Memory B cell (primary cell): ENCODE measurements at regions not wholly inside any gene's neighbourhood (a gene's known extent, or its start where the extent isn't known, plus 50 kb on each side); places are given as distances from the start of the nearest gene placed in this dataset.

ENCODE experiments used
- ATAC-seq: fragments of 150-1000 bp; cut with Tn5 transposase; 2 replicates; pipeline ENCODE4 v1.10.0; 2021; ENCODE audit warnings: low read depth, mild to moderate bottlenecking, moderate library complexity
- DNase-seq, 2 donors: peaks; one replicate each; pipeline ENCODE4 v3.0.0; 2022; ENCODE audit warnings: low spot score in 2 of 2
- H3K27ac Mint-ChIP-seq: one replicate; pipeline ENCODE4 v1.8.0; 2022; ENCODE audit warnings: mild to moderate bottlenecking, moderate library complexity, mixed read lengths
- H3K27me3 Mint-ChIP-seq: one replicate; pipeline ENCODE4 v1.8.0; 2022; ENCODE audit warnings: mixed read lengths
- H3K36me3 Mint-ChIP-seq: one replicate; pipeline ENCODE4 v1.8.0; 2022; ENCODE audit warnings: mild to moderate bottlenecking, mixed read lengths
- H3K4me1 Mint-ChIP-seq: one replicate; pipeline ENCODE4 v1.8.0; 2022; ENCODE audit warnings: mixed read lengths
- H3K4me3 Mint-ChIP-seq: one replicate; pipeline ENCODE4 v1.8.0; 2022; ENCODE audit warnings: mild to moderate bottlenecking, moderate library complexity, mixed read lengths
- H3K9me3 Mint-ChIP-seq: one replicate; pipeline ENCODE4 v1.8.0; 2022; ENCODE audit warnings: mixed read lengths

GRCh38 chr4:116839826-116840225 lies 245.6 kb downstream of the TRAM1L1 start:
- ATAC-seq (no peak), DNase-seq (no peak)
- H3K27ac Mint-ChIP-seq: no peak overlapping the region
- no peaks in the 10 kb centered on the region for H3K27me3 Mint-ChIP-seq
- H3K36me3 Mint-ChIP-seq: no peaks in the 10 kb centered on the region
- no peaks in the 10 kb centered on the region for H3K4me1 Mint-ChIP-seq
- no peak overlapping the region for H3K4me3 Mint-ChIP-seq
- H3K9me3 Mint-ChIP-seq: peaks cover 2% of the 10 kb centered on the region

GRCh38 chr4:116838609-116839008 lies 246.8 kb downstream of the TRAM1L1 start:
- H3K27me3 Mint-ChIP-seq: no peaks in the 10 kb centered on the region
- no peaks in the 10 kb centered on the region for H3K36me3 Mint-ChIP-seq
- peaks cover 2% of the 10 kb centered on the region for H3K9me3 Mint-ChIP-seq
- H3K27ac Mint-ChIP-seq: no peak overlapping the region
- ATAC-seq (no peak), DNase-seq (no peak)
- no peaks in the 10 kb centered on the region for H3K4me1 Mint-ChIP-seq
- no peak overlapping the region for H3K4me3 Mint-ChIP-seq

GRCh38 chr4:116829187-116829586 lies 256.2 kb downstream of the TRAM1L1 start:
- ATAC-seq (no peak), DNase-seq (no peak)
- Mint-ChIP-seq H3K4me1 (no peaks in the 10 kb centered on the region), H3K4me3 (no peak overlapping the region), H3K27me3 (no peaks in the 10 kb centered on the region), H3K36me3 (no peaks in the 10 kb centered on the region), H3K9me3 (peaks cover 9% of the 10 kb centered on the region), H3K27ac (no peak overlapping the region)

GRCh38 chr4:116824172-116824571 lies 261.2 kb downstream of the TRAM1L1 start:
- peaks cover 3% of the 10 kb centered on the region for H3K9me3 Mint-ChIP-seq
- no peaks in the 10 kb centered on the region for H3K36me3 Mint-ChIP-seq
- no peak for DNase-seq
- ATAC-seq: no peak
- H3K27me3 Mint-ChIP-seq: no peaks in the 10 kb centered on the region
- no peak overlapping the region for H3K4me3 Mint-ChIP-seq
- H3K27ac Mint-ChIP-seq: no peak overlapping the region
- no peaks in the 10 kb centered on the region for H3K4me1 Mint-ChIP-seq

GRCh38 chr4:116811730-116812129 lies 273.6 kb downstream of the TRAM1L1 start:
- no peaks in the 10 kb centered on the region for H3K4me1 Mint-ChIP-seq
- no peaks in the 10 kb centered on the region for H3K36me3 Mint-ChIP-seq
- H3K27me3 Mint-ChIP-seq: no peaks in the 10 kb centered on the region
- ATAC-seq (no peak), DNase-seq (no peak)
- peaks cover 3% of the 10 kb centered on the region for H3K9me3 Mint-ChIP-seq
- no peak overlapping the region for H3K4me3 Mint-ChIP-seq
- H3K27ac Mint-ChIP-seq: no peak overlapping the region

GRCh38 chr4:116796022-116796421 lies 289.4 kb downstream of the TRAM1L1 start:
- H3K36me3 Mint-ChIP-seq: no peaks in the 10 kb centered on the region
- H3K4me3 Mint-ChIP-seq: no peak overlapping the region
- ATAC-seq (no peak), DNase-seq (no peak)
- no peaks in the 10 kb centered on the region for H3K27me3 Mint-ChIP-seq
- H3K9me3 Mint-ChIP-seq: peaks cover 1% of the 10 kb centered on the region
- H3K27ac Mint-ChIP-seq: no peak overlapping the region
- no peaks in the 10 kb centered on the region for H3K4me1 Mint-ChIP-seq

- no peaks in the 10 kb centered on the region for H3K27me3 Mint-ChIP-seq
- no peaks in the 10 kb centered on the region for H3K4me1 Mint-ChIP-seq
- H3K36me3 Mint-ChIP-seq: no peaks in the 10 kb centered on the region
- peaks cover 2% of the 10 kb centered on the region for H3K9me3 Mint-ChIP-seq
- H3K4me3 Mint-ChIP-seq: no peak overlapping the region
- ATAC-seq: no peak
- no peak overlapping the region for H3K27ac Mint-ChIP-seq
- DNase-seq: no peak
Measured at GRCh38 chr4:116788723-116789122, 296.7 kb downstream of the TRAM1L1 start.

GRCh38 chr4:116755051-116755450 lies 330.3 kb downstream of the TRAM1L1 start:
- Mint-ChIP-seq H3K36me3 (no peaks in the 10 kb centered on the region), H3K9me3 (no peaks in the 10 kb centered on the region), H3K4me1 (no peaks in the 10 kb centered on the region), H3K4me3 (no peak overlapping the region), H3K27ac (no peak overlapping the region), H3K27me3 (no peaks in the 10 kb centered on the region)
- ATAC-seq (no peak), DNase-seq (no peak)

- Mint-ChIP-seq H3K4me3 (no peak overlapping the region), H3K36me3 (no peaks in the 10 kb centered on the region), H3K27ac (no peak overlapping the region), H3K4me1 (no peaks in the 10 kb centered on the region), H3K9me3 (peaks cover 1% of the 10 kb centered on the region), H3K27me3 (no peaks in the 10 kb centered on the region)
- ATAC-seq (no peak), DNase-seq (no peak)
Measured at GRCh38 chr4:116752027-116752426, 333.3 kb downstream of the TRAM1L1 start.

- no peak for DNase-seq
- Mint-ChIP-seq H3K27me3 (no peaks in the 10 kb centered on the region), H3K36me3 (no peaks in the 10 kb centered on the region), H3K27ac (no peak overlapping the region), H3K4me1 (no peaks in the 10 kb centered on the region), H3K9me3 (no peaks in the 10 kb centered on the region), H3K4me3 (no peak overlapping the region)
- no peak for ATAC-seq
Measured at GRCh38 chr4:116736756-116737155, 348.6 kb downstream of the TRAM1L1 start.

- peaks cover 2% of the 10 kb centered on the region for H3K9me3 Mint-ChIP-seq
- no peak overlapping the region for H3K4me3 Mint-ChIP-seq
- H3K4me1 Mint-ChIP-seq: no peaks in the 10 kb centered on the region
- no peaks in the 10 kb centered on the region for H3K27me3 Mint-ChIP-seq
- no peak for DNase-seq
- no peak overlapping the region for H3K27ac Mint-ChIP-seq
- ATAC-seq: no peak
- no peaks in the 10 kb centered on the region for H3K36me3 Mint-ChIP-seq
Measured at GRCh38 chr4:116734178-116734577, 351.2 kb downstream of the TRAM1L1 start.

GRCh38 chr4:116733370-116733769 lies 352.0 kb downstream of the TRAM1L1 start:
- Mint-ChIP-seq H3K27me3 (no peaks in the 10 kb centered on the region), H3K27ac (no peak overlapping the region), H3K36me3 (no peaks in the 10 kb centered on the region), H3K4me1 (no peaks in the 10 kb centered on the region), H3K4me3 (no peak overlapping the region), H3K9me3 (peaks cover 2% of the 10 kb centered on the region)
- DNase-seq: no peak
- ATAC-seq: no peak

GRCh38 chr4:116726523-116726922 lies 358.9 kb downstream of the TRAM1L1 start:
- Mint-ChIP-seq H3K27me3 (no peaks in the 10 kb centered on the region), H3K27ac (no peak overlapping the region), H3K4me1 (no peaks in the 10 kb centered on the region), H3K4me3 (no peak overlapping the region), H3K9me3 (peaks cover 2% of the 10 kb centered on the region), H3K36me3 (no peaks in the 10 kb centered on the region)
- ATAC-seq (no peak), DNase-seq (no peak)

GRCh38 chr4:116724249-116724648 lies 361.1 kb downstream of the TRAM1L1 start:
- ATAC-seq (no peak), DNase-seq (no peak)
- no peaks in the 10 kb centered on the region for H3K27me3 Mint-ChIP-seq
- H3K36me3 Mint-ChIP-seq: no peaks in the 10 kb centered on the region
- no peak overlapping the region for H3K4me3 Mint-ChIP-seq
- no peaks in the 10 kb centered on the region for H3K4me1 Mint-ChIP-seq
- no peak overlapping the region for H3K27ac Mint-ChIP-seq
- H3K9me3 Mint-ChIP-seq: peaks cover 2% of the 10 kb centered on the region

- H3K36me3 Mint-ChIP-seq: no peaks in the 10 kb centered on the region
- ATAC-seq: no peak
- H3K9me3 Mint-ChIP-seq: peaks cover 2% of the 10 kb centered on the region
- H3K27me3 Mint-ChIP-seq: no peaks in the 10 kb centered on the region
- no peak overlapping the region for H3K27ac Mint-ChIP-seq
- no peak for DNase-seq
- H3K4me1 Mint-ChIP-seq: no peaks in the 10 kb centered on the region
- no peak overlapping the region for H3K4me3 Mint-ChIP-seq
Measured at GRCh38 chr4:116705466-116705865, 379.9 kb downstream of the TRAM1L1 start.

GRCh38 chr4:116702949-116703348 lies 382.4 kb downstream of the TRAM1L1 start:
- ATAC-seq (no peak), DNase-seq (no peak)
- Mint-ChIP-seq H3K9me3 (peaks cover 3% of the 10 kb centered on the region), H3K4me3 (no peak overlapping the region), H3K4me1 (no peaks in the 10 kb centered on the region), H3K27me3 (no peaks in the 10 kb centered on the region), H3K36me3 (no peaks in the 10 kb centered on the region), H3K27ac (no peak overlapping the region)
